EL (cell line): ENCODE measurements at regions not wholly inside any gene's neighbourhood (a gene's known extent, or its start where the extent isn't known, plus 50 kb on each side); places are given as distances from the start of the nearest gene placed in this dataset.

ENCODE experiments used
- DNase-seq: peaks from one replicate; pipeline ENCODE4 v3.0.0-alpha.2; 2016

DNA sequence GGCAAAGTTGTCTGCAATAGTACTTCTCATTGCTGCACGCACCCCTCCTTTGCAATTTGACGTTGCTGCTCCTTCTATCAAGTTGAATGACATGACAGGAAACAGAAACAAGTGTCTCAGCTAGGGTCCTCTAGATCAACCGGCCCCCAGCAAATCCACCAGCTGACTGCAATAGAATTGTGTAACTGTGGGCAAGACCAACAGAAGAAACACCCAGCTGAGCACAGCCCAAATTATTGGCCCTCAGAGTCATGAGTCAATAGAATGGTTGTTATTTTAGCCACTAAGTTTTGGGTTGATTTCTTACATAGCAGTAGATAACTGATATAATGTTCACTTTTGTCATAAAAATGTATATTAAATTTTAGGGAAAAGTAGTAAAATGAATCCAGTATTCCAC, 202.7 kb downstream of the MAFB start:
- no peak for DNase-seq

DNA sequence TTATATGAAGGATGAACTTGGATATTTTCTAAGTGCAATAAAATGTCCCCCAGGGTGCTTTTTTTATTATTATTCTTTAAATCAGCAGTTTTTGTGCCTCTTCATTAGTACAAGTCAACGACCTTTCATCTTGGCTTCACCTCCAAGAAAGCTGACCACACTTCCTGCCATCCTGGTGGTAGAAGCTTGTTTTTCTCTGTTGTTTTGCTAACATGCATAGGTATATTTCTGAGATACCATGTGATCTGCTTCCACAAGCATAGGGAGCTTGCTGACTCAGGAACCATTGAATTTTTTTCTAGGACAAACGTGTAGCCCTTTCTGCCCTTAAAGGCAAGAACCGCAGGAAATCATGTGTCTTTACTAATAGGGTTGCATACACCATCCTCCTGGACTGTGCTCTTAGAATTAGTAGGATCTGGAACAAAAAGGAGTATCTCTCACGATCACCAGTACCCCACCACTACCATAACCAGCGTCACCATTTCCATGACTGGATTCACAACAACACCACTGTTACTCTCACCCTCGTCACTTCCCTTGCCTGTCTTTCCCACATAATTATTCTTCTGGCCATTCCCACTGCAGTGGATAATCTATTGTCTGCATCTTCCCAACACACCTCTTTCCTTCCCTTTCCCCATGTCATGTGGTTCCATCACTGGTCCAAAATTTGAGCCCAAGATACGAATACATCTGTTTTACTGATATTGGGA, 207.1 kb downstream of the MAFB start:
- DNase-seq, result no peak

DNA sequence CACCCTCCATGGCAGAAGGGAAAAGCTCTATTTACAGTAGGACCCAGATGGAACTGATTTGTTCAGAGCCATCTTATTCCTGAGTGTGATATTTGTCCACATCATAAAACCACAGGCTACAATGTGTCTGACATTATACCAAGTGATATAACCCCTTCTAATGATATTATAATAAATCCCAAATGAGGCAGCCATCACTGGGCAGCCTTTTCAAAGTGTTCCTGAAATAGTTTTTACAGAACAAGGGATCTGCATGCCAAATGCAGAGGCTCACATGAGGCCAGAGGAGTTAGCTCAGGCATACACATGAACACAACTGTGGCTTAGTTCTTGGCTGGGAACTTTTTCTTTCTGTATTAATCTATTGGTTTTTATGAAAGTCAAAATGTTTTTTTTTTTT, 207.7 kb downstream of the MAFB start:
- DNase-seq, result no peak

DNA sequence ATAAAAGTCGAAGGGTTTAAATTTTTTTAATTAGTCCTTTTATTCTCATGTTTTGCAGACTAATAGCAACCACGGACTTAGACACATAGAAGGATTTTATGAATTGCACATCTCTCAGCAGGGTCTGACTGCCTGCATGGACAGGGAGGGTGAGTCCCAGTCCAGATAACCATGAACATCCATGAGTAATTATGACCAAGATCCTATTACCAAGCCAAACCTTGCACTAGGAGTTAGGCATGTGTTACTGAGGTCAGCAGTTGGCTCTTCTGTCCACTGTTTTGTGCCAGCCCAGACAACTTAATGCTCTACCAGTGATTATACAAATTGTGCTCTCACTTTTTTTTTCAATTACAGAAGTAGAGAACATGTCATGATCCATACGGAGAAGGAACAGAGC, 211.2 kb downstream of the MAFB start:
- DNase-seq, result no peak

DNA sequence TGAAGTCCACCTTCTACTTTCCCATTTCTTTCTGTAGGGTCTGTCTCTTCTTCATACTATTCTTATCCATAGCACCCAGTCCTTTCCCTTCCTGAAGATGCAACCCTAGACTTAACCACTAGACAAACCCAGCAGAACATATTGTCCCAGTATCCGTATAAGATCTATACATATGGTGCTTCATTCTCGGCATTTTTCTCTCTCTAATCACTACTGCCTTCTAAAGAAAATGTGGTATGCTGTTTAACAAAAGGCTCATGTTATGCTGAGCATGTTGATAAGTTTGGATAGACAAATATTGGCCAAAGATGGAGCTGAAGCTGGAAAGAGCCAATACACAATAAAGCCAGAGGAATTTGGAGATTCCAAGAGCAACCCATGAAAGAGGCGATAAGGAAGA, 212.6 kb downstream of the MAFB start:
- DNase-seq, result no peak

DNA sequence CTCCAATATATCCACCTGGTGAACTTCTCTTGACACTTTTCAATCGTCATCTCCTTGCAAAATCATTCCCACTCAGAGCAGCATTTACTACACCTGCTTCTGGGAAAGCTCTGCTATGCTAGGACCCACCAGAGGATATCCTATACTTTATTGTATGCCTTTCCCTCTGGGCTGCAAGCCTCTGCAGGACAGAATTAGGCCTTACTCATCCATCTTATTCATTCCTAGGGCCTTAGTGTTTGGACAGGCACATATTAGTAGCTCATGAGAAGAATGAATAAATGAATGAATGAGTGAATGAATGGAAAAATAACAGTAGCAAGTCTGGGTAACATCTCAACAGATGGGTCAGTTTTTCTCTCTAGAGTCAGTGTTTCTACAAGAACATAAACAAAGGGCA, 216.1 kb downstream of the MAFB start:
- DNase-seq, result no peak

DNA sequence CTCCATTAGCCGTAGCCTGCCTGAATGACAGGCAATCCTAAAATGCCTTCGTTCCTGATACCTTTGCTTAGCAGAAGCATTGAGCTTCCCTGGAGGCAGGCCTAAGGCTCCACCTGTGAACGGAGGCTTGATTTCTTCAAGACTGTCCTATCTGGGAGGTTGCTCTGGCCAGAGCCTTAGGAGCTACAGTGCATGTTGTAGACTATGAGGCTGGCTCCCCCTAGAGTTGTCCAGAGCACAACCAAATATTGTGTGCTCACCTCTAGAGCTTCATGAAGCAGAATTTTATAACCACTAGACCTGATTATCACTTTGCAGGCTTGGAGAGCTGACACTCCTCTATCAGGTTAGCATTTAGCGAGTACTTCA, 217.8 kb downstream of the MAFB start:
- DNase-seq, result no peak

DNA sequence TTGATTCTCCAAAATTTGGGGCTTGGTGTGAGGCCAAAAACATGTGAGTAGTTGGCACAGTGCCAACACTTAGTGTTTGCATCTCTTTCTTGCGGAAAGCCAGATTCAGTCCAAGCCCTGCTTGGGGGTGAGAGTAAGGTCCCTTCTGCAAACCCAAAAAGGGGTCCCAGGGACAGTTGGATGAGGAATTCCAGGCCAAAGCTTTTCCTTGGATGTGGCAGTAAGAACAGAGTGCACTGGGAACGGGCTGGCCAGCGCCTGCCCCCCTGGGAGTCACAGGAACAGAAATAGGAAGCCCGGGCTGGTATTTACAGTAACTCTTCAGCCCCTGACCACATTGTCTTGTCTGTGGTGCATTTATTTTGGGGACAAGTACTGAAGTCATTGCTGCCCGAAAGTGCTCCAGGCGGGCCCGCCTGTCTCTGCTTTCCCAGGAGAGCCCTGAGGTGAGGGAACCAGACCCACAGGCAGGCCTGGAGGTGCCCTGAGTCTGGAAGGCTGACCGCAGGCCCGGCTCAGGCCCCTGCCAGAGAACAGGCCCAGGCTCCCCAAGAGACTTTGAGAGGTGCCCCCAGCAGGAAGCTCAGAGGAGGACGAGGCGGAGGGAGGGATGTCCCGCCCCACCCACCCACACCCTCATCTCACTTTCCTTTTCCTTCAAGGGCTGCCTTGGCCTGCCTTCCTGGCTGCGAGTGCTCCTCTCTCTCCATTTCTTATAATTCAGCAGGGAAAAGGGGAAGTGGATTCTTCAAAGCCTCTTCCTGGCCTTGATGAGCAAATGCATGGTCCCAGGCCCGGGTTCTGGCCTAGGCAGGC, 218.4 kb downstream of the MAFB start:
- no peak for DNase-seq

DNA sequence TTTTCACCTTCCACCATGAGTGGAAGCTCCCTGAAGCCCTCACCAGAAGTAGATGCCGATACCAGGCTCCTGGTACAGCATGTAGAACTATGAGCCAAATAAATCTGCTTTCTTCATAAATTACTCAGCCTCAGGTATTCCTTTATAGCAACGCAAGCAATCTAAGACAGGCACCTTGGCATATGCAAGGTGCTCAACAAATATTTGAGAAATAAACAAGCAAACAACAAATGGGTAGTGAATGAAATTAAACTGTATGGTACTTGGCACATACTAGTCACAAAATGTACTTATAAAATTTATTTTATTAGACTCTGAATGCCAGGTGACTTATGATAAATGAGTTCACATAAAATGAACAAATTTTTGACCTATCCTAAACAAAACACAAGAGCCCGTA, 220.3 kb downstream of the MAFB start:
- no peak for DNase-seq

DNA sequence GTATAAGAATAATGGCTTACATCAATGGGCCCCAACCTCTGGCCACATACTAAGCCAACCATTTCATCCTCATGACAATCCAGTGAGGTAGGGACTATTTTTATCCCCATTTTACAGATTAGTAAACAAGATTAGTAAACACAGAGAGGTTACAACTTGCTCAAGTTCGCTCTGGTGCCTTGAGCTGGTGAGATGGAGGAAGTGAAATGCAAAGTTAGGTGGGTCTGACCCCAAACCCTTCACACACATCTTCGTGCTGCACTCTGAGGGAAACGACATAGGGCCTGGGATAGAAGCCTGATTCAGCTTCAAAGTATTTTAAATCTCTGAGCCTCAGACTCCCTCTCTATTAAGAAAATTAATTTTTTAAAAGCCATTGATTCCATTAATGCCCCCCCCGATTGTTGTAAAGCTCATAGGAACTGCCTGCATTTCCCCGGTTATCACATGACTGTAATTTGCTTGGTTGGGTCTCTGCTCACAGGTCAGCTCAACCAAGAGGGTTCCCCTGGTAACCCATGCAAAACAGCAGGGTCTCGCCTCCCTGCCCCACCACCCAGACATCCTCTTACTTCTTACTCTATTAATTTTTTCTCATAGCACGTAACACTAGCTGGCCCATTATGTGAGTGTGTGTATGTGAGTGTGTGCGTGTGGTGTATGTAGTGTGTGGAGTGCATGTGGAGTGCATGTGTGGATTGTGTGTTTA, 221.2 kb downstream of the MAFB start:
- DNase-seq, result no peak

DNA sequence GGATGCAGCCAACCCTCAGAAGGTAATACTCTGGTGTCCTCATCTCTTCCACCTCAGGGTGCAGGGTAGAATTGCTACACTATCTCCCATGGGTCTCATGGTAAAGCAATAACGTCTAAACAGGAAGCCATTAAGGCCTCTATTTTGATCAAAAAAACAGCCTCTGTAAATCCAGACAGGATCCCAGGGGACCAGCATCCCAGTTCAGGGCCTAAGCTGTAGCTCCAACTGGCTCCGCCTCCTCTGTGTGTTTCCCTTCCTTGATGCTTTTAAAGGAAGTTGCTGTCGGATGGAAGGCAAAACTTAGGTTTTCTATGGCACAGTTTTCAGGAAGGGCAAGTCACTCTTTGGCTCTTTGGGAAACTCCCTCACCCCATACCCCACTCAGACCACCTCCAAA, 222.0 kb downstream of the MAFB start:
- no peak for DNase-seq

DNA sequence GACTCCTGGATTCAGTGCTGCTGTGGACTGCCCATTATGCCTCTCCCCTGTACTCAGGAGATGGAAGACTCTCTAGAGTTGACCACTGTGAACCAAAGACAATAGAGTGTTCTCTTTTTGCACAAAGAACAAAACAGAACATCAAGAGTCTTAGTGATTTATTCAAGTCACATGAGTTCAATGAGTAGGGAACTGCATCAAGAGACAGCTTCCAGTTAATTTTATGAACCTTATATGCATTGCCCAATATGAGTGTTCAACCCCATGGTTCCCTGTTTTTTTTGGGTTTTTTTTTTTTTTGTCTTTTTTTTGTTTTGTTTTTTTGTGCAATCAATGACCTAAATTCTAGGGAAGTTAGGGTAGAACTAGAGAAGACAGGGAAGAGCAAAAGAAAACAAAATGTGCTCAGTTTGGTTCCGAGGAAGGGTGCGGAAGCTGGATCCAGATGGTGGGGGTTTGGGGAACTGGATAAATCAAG, 224.3 kb downstream of the MAFB start:
- no peak for DNase-seq

DNA sequence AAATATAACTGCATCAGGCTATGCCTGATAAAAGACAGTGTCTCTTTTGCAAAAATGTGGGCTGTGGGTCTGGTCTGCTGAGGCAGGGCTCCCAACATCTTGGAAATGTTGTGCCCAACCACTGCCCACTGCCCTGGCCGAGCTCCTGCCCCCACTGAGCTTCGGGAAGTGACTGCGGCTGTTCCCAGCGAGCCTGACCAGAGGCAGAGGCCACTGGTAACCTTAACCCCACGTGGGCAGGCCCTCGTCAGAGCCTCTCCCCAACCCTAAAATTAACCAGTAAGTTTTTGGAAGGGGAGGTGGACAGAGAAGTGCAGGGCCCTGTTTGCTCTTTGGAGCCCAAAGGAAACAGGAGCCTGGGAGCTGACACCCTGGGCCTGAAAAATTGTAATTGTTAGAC, 225.9 kb downstream of the MAFB start:
- DNase-seq, result no peak

DNA sequence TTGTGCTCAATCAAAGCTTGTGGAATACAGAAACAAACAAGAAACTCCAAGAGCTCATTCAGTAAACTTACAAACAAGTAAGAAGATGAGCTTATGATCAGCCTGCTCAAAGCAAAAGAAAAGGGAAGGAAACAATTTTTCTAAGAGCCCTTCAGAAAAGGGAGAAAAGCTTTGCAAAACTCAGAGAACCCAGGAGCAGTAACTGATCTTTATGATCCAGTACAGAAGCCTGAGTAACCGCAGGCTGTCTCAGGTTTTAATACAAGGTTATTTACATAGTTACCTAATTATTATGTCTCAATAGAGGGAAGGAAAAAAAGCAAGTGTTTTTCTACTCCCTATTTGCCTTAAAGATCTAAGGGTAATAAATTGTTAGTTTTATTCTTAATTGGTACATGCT, 226.5 kb downstream of the MAFB start:
- DNase-seq, result no peak

DNA sequence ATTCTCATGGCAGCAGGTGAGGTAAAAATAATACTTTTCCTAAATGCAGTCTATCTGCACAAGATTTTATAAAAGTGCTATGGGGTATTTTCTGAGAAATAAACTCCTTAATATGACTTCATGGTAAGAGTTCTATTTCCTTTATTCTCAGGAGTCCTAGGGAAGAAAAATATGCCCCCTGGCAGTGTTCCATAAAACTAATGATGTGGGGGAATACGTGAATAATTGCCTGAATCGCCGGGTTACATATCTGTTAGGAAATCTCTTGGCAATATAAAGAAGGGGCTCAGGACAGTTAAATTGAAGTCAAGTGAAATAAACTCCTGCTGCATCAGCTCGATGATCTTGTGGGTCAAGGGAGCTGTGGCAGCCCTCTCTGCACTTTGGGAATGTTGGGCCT, 229.7 kb downstream of the MAFB start:
- DNase-seq, result no peak

DNA sequence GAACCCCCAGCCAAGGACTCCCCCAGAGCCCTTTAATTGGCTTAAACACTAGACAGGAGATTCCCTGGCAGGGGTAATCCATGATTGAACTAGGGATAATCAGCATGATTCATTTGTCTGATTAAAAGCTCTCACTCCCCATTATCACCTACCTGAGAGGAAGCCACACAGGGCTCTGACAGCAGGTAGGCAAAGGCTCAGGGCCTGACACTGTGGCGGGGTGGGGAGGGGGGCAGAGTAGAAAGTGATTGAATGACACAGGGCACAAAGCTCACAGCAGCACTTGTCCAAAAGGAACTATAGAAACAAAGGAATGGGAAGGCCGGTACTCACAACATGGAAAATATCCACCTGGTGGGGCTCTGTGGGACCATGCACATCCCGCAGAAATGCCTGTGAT, 231.6 kb downstream of the MAFB start:
- DNase-seq, result no peak

DNA sequence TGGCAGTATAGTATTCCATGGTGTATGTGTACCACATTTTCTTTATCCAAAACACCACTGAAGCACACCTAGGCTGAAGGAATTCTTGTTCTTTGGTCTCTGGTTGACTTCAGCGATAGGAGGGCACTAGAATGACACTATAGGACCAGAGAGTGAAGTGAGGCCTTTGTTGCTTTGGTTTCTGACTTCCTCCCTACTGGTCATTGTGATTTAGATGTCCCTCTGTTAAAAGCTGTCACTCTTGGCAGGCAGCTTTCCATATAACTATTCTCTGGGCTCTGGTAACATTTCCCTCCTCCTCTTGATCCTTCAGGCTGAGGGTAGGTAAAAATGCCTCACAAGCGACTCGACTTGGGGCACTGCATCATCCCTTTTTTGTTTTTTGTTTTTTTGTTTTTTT, 236.3 kb downstream of the MAFB start:
- no peak for DNase-seq

DNA sequence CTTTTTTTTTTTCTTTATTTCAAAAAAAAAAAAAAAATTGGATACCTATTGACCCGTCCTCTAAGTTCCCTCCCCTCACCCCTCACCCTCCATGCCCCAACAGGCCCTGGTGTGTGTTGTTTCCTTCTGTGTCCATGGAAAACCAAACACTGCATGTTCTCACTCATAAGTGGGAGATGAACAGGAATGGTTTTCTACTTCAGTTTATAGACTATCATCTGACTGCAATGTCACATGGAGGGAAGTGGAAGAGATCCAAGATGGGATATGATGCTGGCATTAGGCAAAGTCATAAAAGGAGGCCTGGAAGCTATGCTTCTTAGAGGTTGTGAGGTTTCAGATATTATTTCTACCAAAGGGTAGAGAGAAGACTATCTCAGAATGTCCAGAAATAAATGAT, 237.5 kb downstream of the MAFB start:
- DNase-seq, result no peak

DNA sequence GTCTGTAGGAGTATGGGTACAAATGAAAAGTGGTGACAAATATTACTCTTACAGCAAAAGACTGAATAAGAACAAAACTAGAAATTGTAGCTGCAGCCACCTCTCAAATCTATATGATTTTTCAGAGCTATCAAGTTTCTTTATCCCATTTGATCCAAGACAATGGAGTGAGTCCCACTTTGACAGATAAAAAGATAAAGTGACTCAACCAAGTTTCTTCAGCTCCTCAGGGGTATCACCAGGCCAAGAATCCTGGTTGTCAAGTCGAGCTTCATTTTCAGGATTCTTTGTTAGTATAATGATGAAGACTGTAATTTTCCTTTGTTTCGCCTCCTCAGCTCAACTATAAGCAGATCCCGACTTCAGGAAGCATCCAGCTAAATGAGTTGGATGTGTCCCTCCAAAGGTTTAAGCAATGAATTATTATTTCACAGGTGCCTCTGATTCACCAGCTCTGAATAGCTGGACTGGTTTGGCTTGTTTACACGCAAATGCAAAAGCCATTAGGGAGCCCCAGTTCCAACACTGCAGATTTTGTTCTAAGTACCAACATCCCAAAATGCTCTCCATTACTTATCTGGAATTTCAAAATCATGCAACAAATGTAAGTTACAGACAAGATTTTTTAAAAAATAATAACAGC, 238.9 kb downstream of the MAFB start:
- no peak for DNase-seq

DNA sequence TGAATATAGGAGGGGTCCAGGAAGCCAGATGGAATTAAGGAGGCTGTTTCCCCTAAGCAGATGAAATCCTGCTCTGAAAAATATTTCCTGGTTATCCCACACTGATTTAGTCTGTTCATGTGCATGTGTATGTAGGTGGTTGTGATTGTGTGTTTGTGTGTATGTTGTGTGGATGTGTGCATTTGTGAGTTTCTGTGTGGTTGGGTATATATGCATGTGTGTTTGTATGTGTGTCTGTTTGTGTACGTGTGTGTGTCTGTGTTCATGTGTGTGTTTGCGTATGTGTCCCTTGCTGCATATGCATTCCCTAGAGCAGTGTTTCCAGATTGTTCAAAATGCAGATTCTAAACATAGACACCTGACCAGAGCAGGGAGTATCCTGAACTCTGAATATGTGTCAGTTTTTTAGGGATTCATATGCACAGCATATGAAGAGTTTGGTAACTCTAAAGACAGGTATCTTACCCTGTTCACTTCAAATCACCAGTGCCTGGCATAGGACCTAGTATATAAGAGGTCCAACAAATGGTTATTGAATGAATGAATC, 239.8 kb downstream of the MAFB start:
- DNase-seq, result no peak

DNA sequence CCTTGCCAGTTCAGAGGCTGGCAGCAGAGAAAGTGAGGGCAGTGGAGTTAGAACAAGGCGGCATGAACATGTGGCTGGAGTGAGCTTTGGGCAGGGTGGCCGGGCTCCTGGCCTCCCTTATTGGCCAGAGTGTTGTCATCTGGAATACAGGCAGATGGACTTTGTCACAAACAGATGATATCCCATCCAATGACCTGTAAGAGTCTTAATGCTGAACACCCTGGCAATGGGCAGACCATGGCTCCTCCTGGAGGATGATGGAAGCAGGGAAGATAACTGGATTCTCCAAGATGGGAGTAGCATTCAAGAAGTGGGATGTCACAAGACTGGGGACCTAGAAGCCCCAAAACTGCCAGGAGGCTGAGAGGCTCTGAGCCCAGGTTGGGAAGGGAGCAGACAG, 242.1 kb downstream of the MAFB start:
- no peak for DNase-seq

DNA sequence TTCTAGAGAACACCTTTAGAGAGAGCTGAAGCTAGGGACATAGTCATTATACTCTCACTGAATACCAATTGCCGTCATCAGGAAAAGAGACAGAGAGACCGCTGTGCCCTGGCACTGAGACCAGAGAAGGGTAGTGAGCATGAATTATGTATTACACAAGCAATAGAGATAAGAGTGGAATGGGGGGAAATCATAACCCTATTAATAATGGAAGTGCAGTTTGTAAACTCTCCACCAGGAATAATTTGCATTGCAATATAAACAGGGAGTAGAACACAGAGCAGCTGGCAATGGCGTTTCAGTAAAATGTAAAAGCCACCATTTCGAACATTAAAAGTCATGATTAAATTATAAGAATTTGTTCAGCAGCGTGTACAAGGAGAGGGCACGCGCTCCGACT, 244.5 kb downstream of the MAFB start:
- no peak for DNase-seq

DNA sequence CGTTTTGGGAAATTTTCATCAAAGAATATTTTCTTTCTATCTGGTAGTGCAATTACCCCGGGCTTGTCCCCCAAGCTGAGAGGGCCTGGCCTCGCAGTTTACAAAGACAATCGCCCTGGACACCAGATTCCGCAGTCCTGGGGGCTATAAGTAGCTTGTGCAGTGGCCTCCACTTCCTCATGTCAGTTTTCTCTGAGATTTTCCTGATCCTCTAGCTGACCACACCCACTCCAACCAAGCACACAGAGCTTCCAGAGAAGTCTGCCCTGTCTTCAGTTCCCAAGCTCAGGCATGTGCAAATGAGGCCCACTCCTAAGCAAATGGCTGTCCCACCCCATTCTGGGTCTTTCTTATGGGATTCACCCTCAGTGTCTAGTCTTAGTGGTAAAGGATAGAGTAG, 245.3 kb downstream of the MAFB start:
- no peak for DNase-seq
